WTC11 (cell line): ENCODE measurements at regions not wholly inside any gene's neighbourhood (a gene's known extent, or its start where the extent isn't known, plus 50 kb on each side); places are given as distances from the start of the nearest gene placed in this dataset.

Experiments used
- ATAC-seq: fragments of 200-7000 bp; cut with Tn5 transposase; 2 replicates; pipeline ENCODE4 v1.10.0; 2021; ENCODE audit warnings: mild to moderate bottlenecking, moderate library complexity
- CTCF ChIA-PET: fragments of 300-600 bp; sonication (Branson Sonifier 250); formaldehyde crosslinking; loops from one replicate; lab custom pipeline; 2021; ENCODE audit warnings: antibody characterized with exemption; lab: Charles Lee
- POLR2A ChIA-PET: fragments of 350-600 bp; sonication (Branson Sonifier 250); formaldehyde crosslinking; loops from one replicate; lab custom pipeline; 2021; ENCODE audit warnings: antibody characterized with exemption; lab: Charles Lee
- DNase-seq: peaks from one replicate; pipeline ENCODE4 v3.0.0; 2021; ENCODE audit warnings: low spot score
- H3K27ac Mint-ChIP-seq: 2 replicates; pipeline ENCODE4 v1.8.0; 2021; ENCODE audit warnings: mixed read lengths
- H3K27me3 Mint-ChIP-seq: 2 replicates; pipeline ENCODE4 v1.8.0; 2021; ENCODE audit warnings: low read depth, mild to moderate bottlenecking, moderate library complexity, mixed read lengths
- H3K36me3 Mint-ChIP-seq: 2 replicates; pipeline ENCODE4 v1.8.0; 2021; ENCODE audit warnings: mixed read lengths
- H3K4me1 Mint-ChIP-seq: 2 replicates; pipeline ENCODE4 v1.8.0; 2022; ENCODE audit warnings: mixed read lengths
- H3K4me3 Mint-ChIP-seq: 2 replicates; pipeline ENCODE4 v1.8.0; 2021; ENCODE audit warnings: mild to moderate bottlenecking, moderate library complexity, mixed read lengths
- H3K9me3 Mint-ChIP-seq: 2 replicates; pipeline ENCODE4 v1.8.0; 2021; ENCODE audit warnings: mixed read lengths
- ARID4B ChIP-seq: sonication (generic); formaldehyde crosslinking; IDR thresholded peaks from 2 replicates; pipeline ENCODE4 v1.8.0; 2023; ENCODE audit warnings: missing genetic modification reagents, mild to moderate bottlenecking, borderline replicate concordance
- ATF6 ChIP-seq: sonication (generic); formaldehyde crosslinking; IDR thresholded peaks from 2 replicates; pipeline ENCODE4 v1.8.1; 2023; ENCODE audit warnings: mild to moderate bottlenecking, missing genetic modification reagents
- CREM ChIP-seq: sonication (generic); formaldehyde crosslinking; IDR thresholded peaks from 2 replicates; pipeline ENCODE4 v1.8.1; 2022; ENCODE audit warnings: mild to moderate bottlenecking, missing genetic modification reagents, moderate library complexity
- E2F4 ChIP-seq: sonication (generic); formaldehyde crosslinking; IDR thresholded peaks from 2 replicates; pipeline ENCODE4 v1.8.1; 2022; ENCODE audit warnings: low read depth, mild to moderate bottlenecking, moderate library complexity, missing genetic modification reagents, borderline replicate concordance
- E2F5 ChIP-seq: sonication (generic); formaldehyde crosslinking; IDR thresholded peaks from 2 replicates; pipeline ENCODE4 v1.8.1; 2022; ENCODE audit warnings: mild to moderate bottlenecking, moderate library complexity, missing genetic modification reagents
- ETV6 ChIP-seq: sonication (generic); formaldehyde crosslinking; IDR thresholded peaks from 2 replicates; pipeline ENCODE4 v1.8.1; 2022; ENCODE audit warnings: mild to moderate bottlenecking, missing genetic modification reagents
- FOXK1 ChIP-seq: sonication (generic); formaldehyde crosslinking; IDR thresholded peaks from 2 replicates; pipeline ENCODE4 v1.8.0; 2022; ENCODE audit warnings: mild to moderate bottlenecking, moderate library complexity, missing genetic modification reagents
- MAX ChIP-seq: sonication (generic); formaldehyde crosslinking; IDR thresholded peaks from 2 replicates; pipeline ENCODE4 v1.8.0; 2022; ENCODE audit warnings: mild to moderate bottlenecking, missing genetic modification reagents
- MYBL2 ChIP-seq: sonication (generic); formaldehyde crosslinking; IDR thresholded peaks from 2 replicates; pipeline ENCODE4 v1.8.1; 2023; ENCODE audit warnings: mild to moderate bottlenecking, moderate library complexity, missing genetic modification reagents
- NFYB ChIP-seq: sonication (generic); formaldehyde crosslinking; conservative IDR thresholded peaks from 2 replicates; pipeline ENCODE4 v1.8.0; 2022; ENCODE audit warnings: low read depth, missing genetic modification reagents
- NR2C2 ChIP-seq: sonication (generic); formaldehyde crosslinking; IDR thresholded peaks from 2 replicates; pipeline ENCODE4 v1.8.0; 2022; ENCODE audit warnings: mild to moderate bottlenecking, missing genetic modification reagents
- OVOL2 ChIP-seq: fragments of 250-450 bp; sonication (Bioruptor Pico); IDR thresholded peaks from 2 replicates; pipeline ENCODE4 v1.9.0; 2021; ENCODE audit warnings: mild to moderate bottlenecking, borderline replicate concordance
- RORB ChIP-seq: fragments of 250-450 bp; sonication (Bioruptor Pico); IDR thresholded peaks from 2 replicates; pipeline ENCODE4 v1.9.0; 2021; ENCODE audit warnings: mild to moderate bottlenecking
- STAT6 ChIP-seq: sonication (generic); formaldehyde crosslinking; conservative IDR thresholded peaks from 2 replicates; pipeline ENCODE4 v1.8.1; 2023; ENCODE audit warnings: mild to moderate bottlenecking, low read depth, missing genetic modification reagents, moderate library complexity
- TEAD4 ChIP-seq: sonication (generic); formaldehyde crosslinking; IDR thresholded peaks from 2 replicates; pipeline ENCODE4 v1.8.0; 2022; ENCODE audit warnings: mild to moderate bottlenecking, missing genetic modification reagents
- TP53 ChIP-seq: sonication (generic); formaldehyde crosslinking; IDR thresholded peaks from 2 replicates; pipeline ENCODE4 v1.8.1; 2023; ENCODE audit warnings: mild to moderate bottlenecking, missing genetic modification reagents
- ZNF396 ChIP-seq: fragments of 250-450 bp; sonication (Bioruptor Pico); IDR thresholded peaks from 2 replicates; pipeline ENCODE4 v1.8.0; 2021; ENCODE audit warnings: mild to moderate bottlenecking, moderate library complexity, borderline replicate concordance
- TF ChIP-seq, protein P1 (sequence below): sonication (generic); formaldehyde crosslinking; IDR thresholded peaks from 2 replicates; pipeline ENCODE4 v1.8.1; 2022; ENCODE audit warnings: low read depth, missing genetic modification reagents, borderline replicate concordance
- TF ChIP-seq, protein P2 (sequence below): sonication (generic); formaldehyde crosslinking; IDR thresholded peaks from 2 replicates; pipeline ENCODE4 v1.8.1; 2022; ENCODE audit warnings: mild to moderate bottlenecking, missing genetic modification reagents, moderate library complexity, borderline replicate concordance

GRCh38 chr2:145599756-145600155 is 1079.8 kb upstream of the ZEB2 start (continued):
- TF ChIP-seq, protein P1, sequence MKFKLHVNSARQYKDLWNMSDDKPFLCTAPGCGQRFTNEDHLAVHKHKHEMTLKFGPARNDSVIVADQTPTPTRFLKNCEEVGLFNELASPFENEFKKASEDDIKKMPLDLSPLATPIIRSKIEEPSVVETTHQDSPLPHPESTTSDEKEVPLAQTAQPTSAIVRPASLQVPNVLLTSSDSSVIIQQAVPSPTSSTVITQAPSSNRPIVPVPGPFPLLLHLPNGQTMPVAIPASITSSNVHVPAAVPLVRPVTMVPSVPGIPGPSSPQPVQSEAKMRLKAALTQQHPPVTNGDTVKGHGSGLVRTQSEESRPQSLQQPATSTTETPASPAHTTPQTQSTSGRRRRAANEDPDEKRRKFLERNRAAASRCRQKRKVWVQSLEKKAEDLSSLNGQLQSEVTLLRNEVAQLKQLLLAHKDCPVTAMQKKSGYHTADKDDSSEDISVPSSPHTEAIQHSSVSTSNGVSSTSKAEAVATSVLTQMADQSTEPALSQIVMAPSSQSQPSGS (CRISPR knock-in tag): no peak
- TF ChIP-seq, all 79 proteins: peak for 0

DNA sequence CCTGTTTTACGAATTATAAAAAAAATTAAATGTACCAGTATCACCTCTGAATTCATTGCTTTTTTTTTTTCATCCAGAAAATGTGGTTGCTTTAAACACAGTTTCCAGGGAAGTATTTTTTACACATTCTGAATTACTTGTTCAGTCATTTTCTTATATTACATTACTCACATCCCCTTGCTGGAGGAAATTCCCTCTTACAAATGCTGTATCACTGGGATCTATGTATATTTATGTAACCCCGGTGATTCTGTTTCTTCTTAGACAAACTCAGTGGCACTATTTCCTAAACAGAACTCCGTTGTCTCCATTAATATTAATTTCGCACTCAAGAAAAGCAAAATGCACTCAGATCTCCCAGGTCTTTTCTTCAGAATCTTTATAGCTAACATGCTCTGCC is 1078.5 kb upstream of the ZEB2 start:
- peaks cover 5% of the 10 kb centered on the region for H3K9me3 Mint-ChIP-seq
- POLR2A ChIA-PET: no interaction called here
- no peak for DNase-seq
- no peak for TF ChIP-seq TEAD4 (CRISPR knock-in tag)
- no peak for TF ChIP-seq E2F5 (CRISPR knock-in tag)
- TF ChIP-seq ZNF396 (CRISPR knock-in tag): no peak
- no peak for TF ChIP-seq FOXK1
- no peak for TF ChIP-seq MAX (CRISPR knock-in tag)
- TF ChIP-seq E2F4 (CRISPR knock-in tag): no peak
- TF ChIP-seq RORB (CRISPR knock-in tag): no peak
- TF ChIP-seq ETV6 (CRISPR knock-in tag): no peak
- no peak for TF ChIP-seq MYBL2 (CRISPR knock-in tag)
- no peak for TF ChIP-seq ATF6 (CRISPR knock-in tag)
- TF ChIP-seq NFYB: no peak
- TF ChIP-seq CREM: no peak
- TF ChIP-seq, all 79 proteins: peak for 0
- ATAC-seq: no peak
- CTCF ChIA-PET: no interaction called here
- Mint-ChIP-seq H3K36me3 (no peaks in the 10 kb centered on the region), H3K27ac (no peak overlapping the region), H3K4me3 (no peak overlapping the region), H3K27me3 (no peaks in the 10 kb centered on the region), H3K4me1 (peaks cover 23% of the 10 kb centered on the region)

GRCh38 chr2:145597809-145598208 is 1077.9 kb upstream of the ZEB2 start:
- Mint-ChIP-seq H3K36me3 (no peaks in the 10 kb centered on the region), H3K27me3 (no peaks in the 10 kb centered on the region), H3K9me3 (no peaks in the 10 kb centered on the region), H3K4me1 (peaks cover 27% of the 10 kb centered on the region), H3K4me3 (no peak overlapping the region), H3K27ac (no peak overlapping the region)
- ChIA-PET CTCF (no interaction called here), POLR2A (no interaction called here)
- no peak for DNase-seq
- ATAC-seq: no peak
- TF ChIP-seq TP53 (CRISPR knock-in tag): no peak
- TF ChIP-seq NR2C2 (CRISPR knock-in tag): no peak
- TF ChIP-seq OVOL2 (CRISPR knock-in tag): no peak
- TF ChIP-seq ARID4B (CRISPR knock-in tag): no peak
- no peak for TF ChIP-seq CREM
- TF ChIP-seq, protein P2, sequence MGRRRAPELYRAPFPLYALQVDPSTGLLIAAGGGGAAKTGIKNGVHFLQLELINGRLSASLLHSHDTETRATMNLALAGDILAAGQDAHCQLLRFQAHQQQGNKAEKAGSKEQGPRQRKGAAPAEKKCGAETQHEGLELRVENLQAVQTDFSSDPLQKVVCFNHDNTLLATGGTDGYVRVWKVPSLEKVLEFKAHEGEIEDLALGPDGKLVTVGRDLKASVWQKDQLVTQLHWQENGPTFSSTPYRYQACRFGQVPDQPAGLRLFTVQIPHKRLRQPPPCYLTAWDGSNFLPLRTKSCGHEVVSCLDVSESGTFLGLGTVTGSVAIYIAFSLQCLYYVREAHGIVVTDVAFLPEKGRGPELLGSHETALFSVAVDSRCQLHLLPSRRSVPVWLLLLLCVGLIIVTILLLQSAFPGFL (CRISPR knock-in tag): no peak
- TF ChIP-seq RORB (CRISPR knock-in tag): no peak
- TF ChIP-seq STAT6 (CRISPR knock-in tag): no peak
